B cell (primary cell): ENCODE measurements at regions not wholly inside any gene's neighbourhood (a gene's known extent, or its start where the extent isn't known, plus 50 kb on each side); places are given as distances from the start of the nearest gene placed in this dataset.

ENCODE experiments used
- ATAC-seq: fragments of 200-7000 bp; cut with Tn5 transposase; one replicate; pipeline ENCODE4 v1.10.0; 2021; ENCODE audit warnings: low read depth, mild to moderate bottlenecking, moderate number of reproducible peaks, moderate library complexity
- CTCF ChIA-PET: fragments of 350-600 bp; sonication (Branson Sonifier 250); formaldehyde crosslinking; loops from one replicate; lab custom pipeline; 2021; ENCODE audit warnings: antibody characterized with exemption, inconsistent platforms; lab: Charles Lee
- POLR2A ChIA-PET: fragments of 350-600 bp; sonication (Branson Sonifier 250); formaldehyde crosslinking; loops from one replicate; lab custom pipeline; 2021; ENCODE audit warnings: antibody characterized with exemption; lab: Charles Lee
- DNase-seq: peaks from one replicate; pipeline ENCODE4 v3.0.0; 2013
- H2AFZ ChIP-seq: 2 replicates; pipeline ENCODE4 v1.6.1; 2012; ENCODE audit warnings: mild to moderate bottlenecking, low read depth, low read length; ENCODE audit not compliant: insufficient read depth, poor library complexity, severe bottlenecking
- H3K27ac ChIP-seq, 2 donors: 1 replicate in 1 of 2; 2 replicates in 1 of 2; pipeline ENCODE4 v1.5.1; 2012 to 2013; ENCODE audit warnings: low read length in 2 of 2, mild to moderate bottlenecking in 2 of 2, moderate library complexity in 1 of 2
- H3K27me3 ChIP-seq, 4 experiments: fragments of 200-600 bp in 1 of 4; sonication (generic) in 1 of 4; replicated peaks in 1 of 4; 1 replicate in 2 of 4; 2 replicates in 2 of 4; pipeline versions ENCODE4 v1.6.1 to v1.7.0; 2013 to 2016; ENCODE audit warnings: low read length in 3 of 4, mild to moderate bottlenecking in 2 of 4, mixed read lengths in 1 of 4, moderate library complexity in 1 of 4; ENCODE audit not compliant: insufficient read depth in 4 of 4, control insufficient read depth in 3 of 4; ENCODE audit errors: control extremely low read depth in 1 of 4
- H3K36me3 ChIP-seq, 2 experiments: replicated peaks in 1 of 2; 1 replicate in 1 of 2; 2 replicates in 1 of 2; pipeline versions ENCODE4 v1.6.1 to v1.7.1; 2013; ENCODE audit warnings: low read length in 1 of 2; ENCODE audit not compliant: insufficient read depth in 2 of 2, control insufficient read depth in 1 of 2; ENCODE audit errors: control extremely low read depth in 1 of 2, extremely low read depth in 1 of 2
- H3K4me1 ChIP-seq, 2 donors: fragments of 200-600 bp in 1 of 2; sonication (generic) in 1 of 2; 1 replicate in 1 of 2; 2 replicates in 1 of 2; pipeline versions ENCODE4 v1.5.1 to v1.6.1; 2013 to 2017; ENCODE audit warnings: low read length in 2 of 2; ENCODE audit not compliant: control insufficient read depth in 2 of 2, insufficient read depth in 2 of 2
- H3K4me2 ChIP-seq: replicated peaks from 2 replicates; pipeline ENCODE3; 2012; ENCODE audit warnings: mild to moderate bottlenecking, low read depth, low read length; ENCODE audit not compliant: poor library complexity, severe bottlenecking
- H3K4me3 ChIP-seq, 5 experiments: fragments of 200-600 bp in 1 of 5; sonication (generic) in 1 of 5; 1 replicate in 3 of 5; 2 replicates in 2 of 5; pipeline versions ENCODE4 v1.5.1 to v1.7.0; 2011 to 2016; ENCODE audit warnings: low read length in 4 of 5, mild to moderate bottlenecking in 4 of 5, low read depth in 2 of 5, control low read depth in 1 of 5, moderate library complexity in 1 of 5; ENCODE audit not compliant: insufficient read depth in 1 of 5; ENCODE audit errors: control extremely low read depth in 1 of 5, extremely low read depth in 1 of 5
- H3K79me2 ChIP-seq: fragments of 200-600 bp; sonication (generic); one replicate; pipeline ENCODE4 v1.6.0; 2016; ENCODE audit warnings: low read length; ENCODE audit not compliant: control insufficient read depth, insufficient read depth
- H3K9ac ChIP-seq: fragments of 200-600 bp; sonication (generic); 2 replicates; pipeline ENCODE4 v1.6.1; 2017; ENCODE audit warnings: mild to moderate bottlenecking, low read length, moderate library complexity
- H3K9me3 ChIP-seq, 3 donors: one replicate each; pipeline versions ENCODE4 v1.6.1 to v1.7.1; 2013; ENCODE audit warnings: low read length in 2 of 3; ENCODE audit not compliant: control insufficient read depth in 2 of 3, insufficient read depth in 1 of 3; ENCODE audit errors: control extremely low read depth in 1 of 3
- H4K20me1 ChIP-seq: 2 replicates; pipeline ENCODE4 v1.6.0; 2012; ENCODE audit warnings: mild to moderate bottlenecking, low read length; ENCODE audit not compliant: insufficient read depth, control insufficient read depth, poor library complexity, severe bottlenecking
- H3K27ac Mint-ChIP-seq: one replicate; pipeline ENCODE4 v1.8.0; 2021; ENCODE audit warnings: mixed read lengths
- H3K27me3 Mint-ChIP-seq: one replicate; pipeline ENCODE4 v1.8.0; 2021; ENCODE audit warnings: mixed read lengths
- H3K4me1 Mint-ChIP-seq: one replicate; pipeline ENCODE4 v1.8.0; 2021; ENCODE audit warnings: mixed read lengths
- H3K4me3 Mint-ChIP-seq: one replicate; pipeline ENCODE4 v1.8.0; 2021; ENCODE audit warnings: mixed read lengths
- H3K9me3 Mint-ChIP-seq: one replicate; pipeline ENCODE4 v1.8.0; 2022; ENCODE audit warnings: mixed read lengths; ENCODE audit not compliant: insufficient read depth
- CTCF ChIP-seq: fragments of 200-600 bp; IDR thresholded peaks from one replicate; pipeline ENCODE4 v1.8.0; 2022; ENCODE audit warnings: antibody characterized with exemption, mild to moderate bottlenecking
- EZH2 ChIP-seq: IDR thresholded peaks from 2 replicates; pipeline ENCODE4 v1.6.1; 2012; ENCODE audit warnings: borderline replicate concordance, low read depth, mild to moderate bottlenecking, moderate library complexity, low read length; ENCODE audit not compliant: insufficient read depth, poor library complexity, severe bottlenecking
- WGBS: methylation state at CpG from one replicate; pipeline ENCODE4 v1.1.5; 2013; ENCODE audit warnings: missing lambda C conversion rate; ENCODE audit not compliant: insufficient coverage; 5-methylcytosine and 5-hydroxymethylcytosine counted together
- intact Hi-C: fragments of 100-400 bp; cut with micrococcal nuclease; formaldehyde crosslinking; loops from one replicate; pipeline ENCODE4 v1.10.0; 2022

DNA sequence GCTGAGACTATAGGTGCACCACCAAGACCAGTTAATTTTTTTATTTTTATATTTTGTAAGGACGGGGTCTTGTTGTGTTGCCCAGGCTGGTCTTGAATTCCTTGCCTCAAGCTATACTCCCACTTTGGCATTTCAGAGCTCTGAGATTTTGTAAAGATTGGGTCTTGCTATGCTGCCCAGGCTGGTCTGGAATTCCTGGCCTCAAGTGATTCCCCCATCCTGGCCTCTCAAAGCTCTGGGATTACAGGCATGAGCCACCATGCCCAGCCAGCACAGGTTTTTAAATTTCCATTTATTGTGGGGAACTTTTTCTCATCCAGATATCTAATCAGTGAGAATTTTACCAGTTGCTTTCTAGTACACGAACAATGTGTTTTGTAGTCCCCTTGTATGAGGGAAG is 156.1 kb upstream of the VLDLR start:
- POLR2A ChIA-PET: no interaction called here
- Histone ChIP-seq H3K79me2 (no peaks in the 10 kb centered on the region), H4K20me1 (no peaks in the 10 kb centered on the region), H3K9ac (no peak overlapping the region), H3K4me3 (no peak overlapping the region), H3K27ac (no peak overlapping the region), H2AFZ (no peak overlapping the region), H3K9me3 (peaks cover 0 to 2% (median 0%) of the 10 kb centered on the region in 3 donors), H3K27me3 (no peaks in the 10 kb centered on the region), H3K4me1 (no peaks in the 10 kb centered on the region), H3K4me2 (no peak overlapping the region), H3K36me3 (no peaks in the 10 kb centered on the region)
- no peaks in the 10 kb centered on the region for H3K4me1 Mint-ChIP-seq
- H3K27ac Mint-ChIP-seq: no peak overlapping the region
- peaks cover 2% of the 10 kb centered on the region for H3K9me3 Mint-ChIP-seq
- WGBS: no CpG with 5 or more reads among the region's 2 CpGs
- peaks cover 10% of the 10 kb centered on the region for H3K27me3 Mint-ChIP-seq
- no peak for ATAC-seq
- CTCF ChIA-PET: no interaction called here
- TF ChIP-seq EZH2 (no peak), CTCF (no peak)
- intact Hi-C loops: no loop called here
- no peak for DNase-seq
- H3K4me3 Mint-ChIP-seq: no peak overlapping the region

GRCh38 chr9:2465921-2466460 is 155.6 kb upstream of the VLDLR start:
- ChIA-PET POLR2A (no interaction called here), CTCF (no interaction called here)
- H2AFZ ChIP-seq: no peak overlapping the region
- no CpG with 5 or more reads among the region's 1 CpG for WGBS
- H3K4me3 ChIP-seq: no peak overlapping the region
- no peaks in the 10 kb centered on the region for H4K20me1 ChIP-seq
- H3K36me3 ChIP-seq: no peaks in the 10 kb centered on the region
- Mint-ChIP-seq H3K27ac (no peak overlapping the region), H3K9me3 (peaks cover 2% of the 10 kb centered on the region), H3K27me3 (peaks cover 7% of the 10 kb centered on the region), H3K4me3 (no peak overlapping the region), H3K4me1 (no peaks in the 10 kb centered on the region)
- no peak for TF ChIP-seq CTCF
- TF ChIP-seq EZH2: no peak
- H3K27me3 ChIP-seq: no peaks in the 10 kb centered on the region
- H3K9me3 ChIP-seq: peaks cover 0 to 2% (median 0%) of the 10 kb centered on the region in 3 donors
- H3K4me2 ChIP-seq: no peak overlapping the region
- H3K79me2 ChIP-seq: no peaks in the 10 kb centered on the region
- no peak overlapping the region for H3K9ac ChIP-seq
- DNase-seq (no peak), ATAC-seq (no peak)
- H3K27ac ChIP-seq: no peak overlapping the region
- H3K4me1 ChIP-seq: no peaks in the 10 kb centered on the region
- intact Hi-C loops: no loop called here
